ENCODE measurements at regions not wholly inside any gene's neighbourhood (a gene's known extent, or its start where the extent isn't known, plus 50 kb on each side); places are given as distances from the start of the nearest gene placed in this dataset.

GRCh38 chr12:39028382-39028781 is 123.0 kb upstream of the CPNE8 start:
- H4K91ac ChIP-seq (replicated peaks; ENCODE audit: insufficient read length, low read length), result no peak overlapping the region
- H3K4me3 ChIP-seq (ENCODE audit: extremely low read depth in 1 of 4, insufficient read depth in 2 of 4, low read depth in 3 of 4, low read length in 4 of 4), result no peak overlapping the region
- no peaks in the 10 kb centered on the region for H4K20me1 ChIP-seq (replicated peaks in 1 of 2; ENCODE audit: control insufficient read depth in 1 of 2, insufficient read depth in 2 of 2, low read length in 2 of 2)
- no peak for TF ChIP-seq TAF1 (IDR thresholded peaks at IDR 0.05; ENCODE audit: low read depth, low read length)
- TF ChIP-seq POU5F1 (IDR thresholded peaks at IDR 0.05; ENCODE audit: low read depth, low read length), result no peak
- TF ChIP-seq, protein P1, sequence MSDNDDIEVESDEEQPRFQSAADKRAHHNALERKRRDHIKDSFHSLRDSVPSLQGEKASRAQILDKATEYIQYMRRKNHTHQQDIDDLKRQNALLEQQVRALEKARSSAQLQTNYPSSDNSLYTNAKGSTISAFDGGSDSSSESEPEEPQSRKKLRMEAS (IDR thresholded peaks at IDR 0.05), result no peak
- TF ChIP-seq RAD21 (IDR thresholded peaks at IDR 0.05 in 1 of 2, conservative IDR thresholded peaks at IDR 0.05 in 1 of 2; ENCODE audit: low read depth in 2 of 2, low read length in 2 of 2), result no peak
- TF ChIP-seq TAF7 (optimal IDR thresholded peaks at IDR 0.05; ENCODE audit: borderline replicate concordance, low read depth, low read length), result no peak
- TF ChIP-seq SP2 (IDR thresholded peaks at IDR 0.05; ENCODE audit: low read length), result no peak
- no peak for TF ChIP-seq CTBP2 (IDR thresholded peaks at IDR 0.05; ENCODE audit: borderline replicate concordance, insufficient read depth, insufficient read length, low read length)
- no peaks in the 10 kb centered on the region for H3K79me1 ChIP-seq (ENCODE audit: low read depth, low read length)
- no peak overlapping the region for H3K9ac ChIP-seq (replicated peaks in 1 of 4; ENCODE audit: extremely low read depth in 1 of 4, low read depth in 3 of 4, low read length in 3 of 4)
- no peaks in the 10 kb centered on the region for H3K79me2 ChIP-seq (ENCODE audit: control insufficient read depth in 1 of 2, insufficient read depth in 2 of 2, low read length in 2 of 2)
- no peak overlapping the region for H4K5ac ChIP-seq (ENCODE audit: insufficient read length, low read depth, low read length)
- no peaks in the 10 kb centered on the region for H3K23me2 ChIP-seq (ENCODE audit: low read depth, low read length)
- FAIRE-seq, result no peak
- no peak overlapping the region for H3K4ac ChIP-seq (replicated peaks; ENCODE audit: insufficient read length, low read depth, low read length)
- no peak overlapping the region for H3K18ac ChIP-seq (ENCODE audit: extremely low read depth, low read length)
- H2AFZ ChIP-seq (ENCODE audit: low read length), result no peak overlapping the region
- no peak overlapping the region for H3K23ac ChIP-seq (ENCODE audit: insufficient read length)
- no peak overlapping the region for H4K8ac ChIP-seq (ENCODE audit: extremely low read depth, insufficient read depth, low read length)
- H3K36me3 ChIP-seq (ENCODE audit: control insufficient read depth in 2 of 4, insufficient read depth in 4 of 4, low read length in 3 of 4), result no peaks in the 10 kb centered on the region
- H2BK15ac ChIP-seq (ENCODE audit: low read length), result no peak overlapping the region
- H2BK20ac ChIP-seq (ENCODE audit: low read length), result no peak overlapping the region
- H2AK5ac ChIP-seq (ENCODE audit: low read depth, low read length), result no peak overlapping the region
- no peak overlapping the region for H2BK12ac ChIP-seq (ENCODE audit: low read depth, low read length)
- no peaks in the 10 kb centered on the region for H3K4me1 ChIP-seq (replicated peaks in 1 of 4; ENCODE audit: control insufficient read depth in 3 of 4, insufficient read depth in 4 of 4, low read length in 3 of 4)
- H3K27me3 ChIP-seq (replicated peaks in 1 of 4; ENCODE audit: control insufficient read depth in 3 of 4, extremely low read depth in 1 of 4, insufficient read depth in 3 of 4, low read length in 3 of 4), result no peaks in the 10 kb centered on the region
- 0 out of 4 replicates have a peak, but pooled peaks cover 0 to 4% of the 10 kb centered on the region in 2 experiments for H3K9me3 ChIP-seq (ENCODE audit: insufficient read depth in 2 of 2, low read depth in 1 of 2, low read length in 1 of 2)
- no peak overlapping the region for H3K4me2 ChIP-seq (ENCODE audit: insufficient read depth in 1 of 2, low read depth in 2 of 2, low read length in 2 of 2)
- H3K27ac ChIP-seq (ENCODE audit: low read depth, low read length), result no peak overlapping the region
- no peak for DNase-seq (ENCODE audit: low read depth in 1 of 2, low spot score in 2 of 2)
- no peak overlapping the region for H2BK120ac ChIP-seq (replicated peaks; ENCODE audit: low read depth, low read length)
- no peak overlapping the region for H3K56ac ChIP-seq (replicated peaks; ENCODE audit: insufficient read length, low read depth, low read length)
- POLR2A ChIA-PET (ENCODE audit: partially characterized antibody), result interaction anchor here (0.9 kb wide), 1 partner anchor 55 kb away, joined by 3 read pairs; no protein-coding TSS in a partner anchor
- H2BK5ac ChIP-seq (ENCODE audit: low read depth, low read length), result no peak overlapping the region
- H3K14ac ChIP-seq (ENCODE audit: insufficient read length), result no peak overlapping the region
- WGBS, 2 experiments (ENCODE audit: extremely low coverage in 1 of 2, insufficient coverage in 1 of 2, insufficient read length in 1 of 2, insufficient replicate concordance in 2 of 2, low coverage in 1 of 2, low lambda C conversion rate in 2 of 2, missing lambda C conversion rate in 1 of 2), result 90% methylated on average over 1 of the region's 1 CpG; no CpG with 5 or more reads in 1 of the 2 experiments
- CTCF ChIA-PET (ENCODE audit: partially characterized antibody), result no interaction called here
